Keratinocyte (primary cell): ENCODE measurements at regions not wholly inside any gene's neighbourhood (a gene's known extent, or its start where the extent isn't known, plus 50 kb on each side); places are given as distances from the start of the nearest gene placed in this dataset.

Experiments used
- DNase-seq: peaks from one replicate; pipeline ENCODE4 v3.0.0-alpha.2; 2011; ENCODE audit warnings: low read depth, missing footprints, low spot score
- FAIRE-seq: peaks from 2 replicates; lab custom pipeline; 2011; peaks lifted over from hg19 to GRCh38; lab: Jason Lieb, UNC
- H2AFZ ChIP-seq: 2 replicates; pipeline ENCODE4 v1.6.0; 2012; ENCODE audit warnings: low read length, control low read depth, inconsistent platforms; ENCODE audit not compliant: control insufficient read depth
- H3K27ac ChIP-seq: 2 replicates; pipeline ENCODE4 v1.5.1; 2011; ENCODE audit warnings: low read length; ENCODE audit not compliant: control insufficient read depth, insufficient read depth
- H3K27me3 ChIP-seq: 3 replicates; pipeline ENCODE4 v1.6.0; 2011; ENCODE audit warnings: low read length; ENCODE audit not compliant: control insufficient read depth, insufficient read depth; ENCODE audit errors: extremely low read depth
- H3K36me3 ChIP-seq, 2 experiments: 2 replicates in 1 of 2; 3 replicates in 1 of 2; pipeline ENCODE4 v1.5.1; 2011; ENCODE audit warnings: low read length in 2 of 2, mild to moderate bottlenecking in 1 of 2; ENCODE audit not compliant: control insufficient read depth in 2 of 2, insufficient read depth in 2 of 2; ENCODE audit errors: extremely low read depth in 1 of 2
- H3K4me1 ChIP-seq: 3 replicates; pipeline ENCODE4 v1.5.1; 2011; ENCODE audit warnings: low read length; ENCODE audit not compliant: control insufficient read depth, insufficient read depth; ENCODE audit errors: extremely low read depth
- H3K4me2 ChIP-seq: 3 replicates; pipeline ENCODE4 v1.6.0; 2011; ENCODE audit warnings: low read depth, low read length; ENCODE audit not compliant: control insufficient read depth, insufficient read depth; ENCODE audit errors: extremely low read depth
- H3K4me3 ChIP-seq, 3 experiments: fragments of 200-600 bp in 1 of 3; sonication (generic) in 1 of 3; 2 replicates in 2 of 3; 3 replicates in 1 of 3; pipeline ENCODE4 v1.5.1; 2011 to 2016; ENCODE audit warnings: low read length in 3 of 3, mild to moderate bottlenecking in 3 of 3, control low read depth in 2 of 3, inconsistent platforms in 1 of 3, low read depth in 1 of 3, mixed read lengths in 1 of 3, mixed run types in 1 of 3, moderate library complexity in 1 of 3; ENCODE audit not compliant: control insufficient read depth in 2 of 3, insufficient read depth in 2 of 3; ENCODE audit errors: extremely low read depth in 1 of 3
- H3K79me2 ChIP-seq: 2 replicates; pipeline ENCODE4 v1.6.0; 2012; ENCODE audit warnings: low read length; ENCODE audit not compliant: control insufficient read depth, insufficient read depth
- H3K9ac ChIP-seq: 3 replicates; pipeline ENCODE4 v1.6.0; 2011; ENCODE audit warnings: low read length; ENCODE audit not compliant: control insufficient read depth, insufficient read depth; ENCODE audit errors: extremely low read depth
- H3K9me1 ChIP-seq: 3 replicates; pipeline ENCODE4 v1.6.0; 2011; ENCODE audit warnings: low read length; ENCODE audit not compliant: control insufficient read depth, insufficient read depth; ENCODE audit errors: extremely low read depth
- H3K9me3 ChIP-seq: 2 replicates; pipeline ENCODE4 v1.5.1; 2012; ENCODE audit warnings: low read depth, low read length; ENCODE audit not compliant: control insufficient read depth
- H4K20me1 ChIP-seq: 3 replicates; pipeline ENCODE4 v1.6.0; 2011; ENCODE audit warnings: low read length; ENCODE audit not compliant: control insufficient read depth, insufficient read depth; ENCODE audit errors: extremely low read depth
- EZH2 ChIP-seq: IDR thresholded peaks from one replicate; pipeline ENCODE4 v1.6.1; 2012; ENCODE audit warnings: inconsistent platforms, mild to moderate bottlenecking, low read length, moderate library complexity
- dilution Hi-C: fragments of 300-500 bp; cut with MboI; formaldehyde crosslinking; loops from one replicate; pipeline ENCODE4 v1.7.0; 2020; ENCODE audit warnings: low sequenced_read_pairs; ENCODE audit not compliant: extremely low pct_ligation_motif_present
- TF ChIP-seq, protein P1 (sequence below), 3 experiments: IDR thresholded peaks in 1 of 3; conservative IDR thresholded peaks in 1 of 3; optimal IDR thresholded peaks in 1 of 3; 2 replicates in 2 of 3; 3 replicates in 1 of 3; pipeline versions ENCODE3 to v1.5.1; 2011; ENCODE audit warnings: low read length in 3 of 3, mild to moderate bottlenecking in 3 of 3, moderate library complexity in 2 of 3, control low read depth in 1 of 3, inconsistent platforms in 1 of 3; ENCODE audit not compliant: insufficient read depth in 2 of 3; ENCODE audit errors: extremely low read depth in 1 of 3

DNA sequence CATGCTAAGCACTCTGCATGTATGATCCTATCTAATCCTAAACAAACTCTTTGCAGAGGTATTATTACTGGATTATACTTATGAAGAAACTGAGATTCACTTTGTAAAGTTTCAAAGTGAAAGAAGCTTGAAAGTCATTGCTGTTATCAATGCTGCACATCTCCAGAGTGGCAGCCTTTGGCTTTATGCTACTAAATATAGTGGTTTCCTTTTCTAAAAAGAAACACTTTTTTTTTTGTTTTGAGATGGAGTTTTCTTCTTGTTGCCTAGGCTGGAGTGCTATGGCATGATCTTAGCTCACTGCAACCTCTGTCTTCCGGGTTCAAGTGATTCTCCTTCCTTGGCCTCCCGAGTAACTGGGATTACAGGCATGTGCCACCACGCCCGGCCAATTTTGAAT, 114.9 kb upstream of the RAB27B start:
- TF ChIP-seq, protein P1, sequence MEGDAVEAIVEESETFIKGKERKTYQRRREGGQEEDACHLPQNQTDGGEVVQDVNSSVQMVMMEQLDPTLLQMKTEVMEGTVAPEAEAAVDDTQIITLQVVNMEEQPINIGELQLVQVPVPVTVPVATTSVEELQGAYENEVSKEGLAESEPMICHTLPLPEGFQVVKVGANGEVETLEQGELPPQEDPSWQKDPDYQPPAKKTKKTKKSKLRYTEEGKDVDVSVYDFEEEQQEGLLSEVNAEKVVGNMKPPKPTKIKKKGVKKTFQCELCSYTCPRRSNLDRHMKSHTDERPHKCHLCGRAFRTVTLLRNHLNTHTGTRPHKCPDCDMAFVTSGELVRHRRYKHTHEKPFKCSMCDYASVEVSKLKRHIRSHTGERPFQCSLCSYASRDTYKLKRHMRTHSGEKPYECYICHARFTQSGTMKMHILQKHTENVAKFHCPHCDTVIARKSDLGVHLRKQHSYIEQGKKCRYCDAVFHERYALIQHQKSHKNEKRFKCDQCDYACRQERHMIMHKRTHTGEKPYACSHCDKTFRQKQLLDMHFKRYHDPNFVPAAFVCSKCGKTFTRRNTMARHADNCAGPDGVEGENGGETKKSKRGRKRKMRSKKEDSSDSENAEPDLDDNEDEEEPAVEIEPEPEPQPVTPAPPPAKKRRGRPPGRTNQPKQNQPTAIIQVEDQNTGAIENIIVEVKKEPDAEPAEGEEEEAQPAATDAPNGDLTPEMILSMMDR (optimal IDR thresholded peaks at IDR 0.05 in 1 of 3, IDR thresholded peaks at IDR 0.05 in 1 of 3, conservative IDR thresholded peaks at IDR 0.05 in 1 of 3; ENCODE audit: extremely low read depth in 1 of 3, insufficient read depth in 2 of 3, low read length in 3 of 3) = no peak
- no peak for TF ChIP-seq EZH2
- no peak for FAIRE-seq
- H3K4me3 ChIP-seq = no peak overlapping the region
- dilution Hi-C loops = no loop called here
- no peak overlapping the region for H3K9ac ChIP-seq
- peaks cover 16% of the 10 kb centered on the region for H3K4me1 ChIP-seq
- H4K20me1 ChIP-seq = no peaks in the 10 kb centered on the region
- no peaks in the 10 kb centered on the region for H3K79me2 ChIP-seq
- DNase-seq = no peak
- no peak overlapping the region for H3K27ac ChIP-seq
- H3K27me3 ChIP-seq = no peaks in the 10 kb centered on the region
- H3K36me3 ChIP-seq = no peaks in the 10 kb centered on the region
- no peak overlapping the region for H2AFZ ChIP-seq
- H3K9me3 ChIP-seq = no peaks in the 10 kb centered on the region
- no peak overlapping the region for H3K4me2 ChIP-seq
- H3K9me1 ChIP-seq = no peaks in the 10 kb centered on the region

DNA sequence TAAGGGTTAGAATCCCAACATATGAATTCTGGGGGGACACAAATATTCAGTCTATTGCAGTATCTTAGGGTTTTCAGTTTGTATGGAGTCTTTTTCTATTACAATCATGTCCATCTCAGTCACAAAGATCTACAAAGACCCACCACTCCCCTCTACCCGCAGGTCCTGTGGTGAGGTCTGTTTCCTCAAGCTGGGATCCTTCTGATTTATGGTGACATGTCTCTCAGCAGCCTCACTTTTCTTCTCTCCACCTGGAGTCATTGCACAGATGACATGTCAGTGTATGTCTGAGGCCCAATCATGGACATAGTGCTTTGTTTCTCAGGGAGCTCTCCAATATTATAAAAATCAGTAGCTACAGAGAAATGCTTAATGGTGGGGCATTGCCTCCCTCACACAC, 113.4 kb upstream of the RAB27B start:
- Histone ChIP-seq H4K20me1 (no peaks in the 10 kb centered on the region), H3K36me3 (no peaks in the 10 kb centered on the region), H3K9me1 (no peaks in the 10 kb centered on the region), H3K4me1 (peaks cover 16% of the 10 kb centered on the region), H3K27me3 (no peaks in the 10 kb centered on the region), H3K27ac (no peak overlapping the region), H3K4me2 (no peak overlapping the region), H3K9me3 (no peaks in the 10 kb centered on the region), H3K79me2 (no peaks in the 10 kb centered on the region), H3K9ac (no peak overlapping the region), H2AFZ (no peak overlapping the region), H3K4me3 (no peak overlapping the region)
- dilution Hi-C loops = no loop called here
- no peak for TF ChIP-seq EZH2
- DNase-seq (no peak), FAIRE-seq (no peak)

DNA sequence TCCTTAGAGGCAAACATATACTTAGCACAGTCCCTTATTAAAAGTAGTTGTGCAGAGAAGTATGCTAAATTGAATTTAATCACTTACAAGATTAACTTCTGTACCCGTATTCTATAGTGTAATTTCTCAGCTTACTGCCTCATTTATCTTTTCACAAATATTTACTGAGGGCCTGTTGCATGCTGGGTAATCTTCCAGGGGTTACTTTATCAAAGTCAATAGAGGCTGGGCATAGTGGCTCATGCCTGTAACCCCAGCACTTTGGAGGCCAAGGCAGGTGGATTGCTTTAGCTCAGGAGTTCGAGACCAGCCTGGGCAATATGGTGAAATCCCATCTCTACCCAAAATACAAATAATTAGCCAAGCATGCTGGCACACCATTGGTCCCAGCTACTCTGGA, 111.7 kb upstream of the RAB27B start:
- Histone ChIP-seq H3K79me2 (no peaks in the 10 kb centered on the region), H3K9me1 (no peaks in the 10 kb centered on the region), H3K36me3 (no peaks in the 10 kb centered on the region), H3K27me3 (no peaks in the 10 kb centered on the region), H4K20me1 (no peaks in the 10 kb centered on the region), H3K27ac (no peak overlapping the region), H3K9me3 (no peaks in the 10 kb centered on the region), H2AFZ (no peak overlapping the region), H3K4me3 (no peak overlapping the region), H3K4me1 (peaks cover 16% of the 10 kb centered on the region), H3K9ac (no peak overlapping the region), H3K4me2 (no peak overlapping the region)
- dilution Hi-C loops = no loop called here
- DNase-seq (no peak), FAIRE-seq (no peak)
- TF ChIP-seq, protein P1 (optimal IDR thresholded peaks at IDR 0.05 in 1 of 3, IDR thresholded peaks at IDR 0.05 in 1 of 3, conservative IDR thresholded peaks at IDR 0.05 in 1 of 3; ENCODE audit: extremely low read depth in 1 of 3, insufficient read depth in 2 of 3, low read length in 3 of 3) = no peak
- no peak for TF ChIP-seq EZH2
